WTC11 (cell line): ENCODE measurements at regions not wholly inside any gene's neighbourhood (a gene's known extent, or its start where the extent isn't known, plus 50 kb on each side); places are given as distances from the start of the nearest gene placed in this dataset.

Experiments
- ATF1 ChIP-seq: sonication (generic); formaldehyde crosslinking; IDR thresholded peaks from 2 replicates; pipeline ENCODE4 v1.8.1; 2023; ENCODE audit warnings: mild to moderate bottlenecking, moderate library complexity, missing genetic modification reagents
- ATF2 ChIP-seq: sonication (generic); formaldehyde crosslinking; IDR thresholded peaks from 2 replicates; pipeline ENCODE4 v1.8.1; 2022; ENCODE audit warnings: low read depth, missing genetic modification reagents, borderline replicate concordance
- CREB1 ChIP-seq: sonication (generic); formaldehyde crosslinking; IDR thresholded peaks from 2 replicates; pipeline ENCODE4 v1.8.0; 2023; ENCODE audit warnings: mild to moderate bottlenecking, missing genetic modification reagents
- CTCF ChIP-seq: fragments of 200-600 bp; IDR thresholded peaks from 2 replicates; pipeline ENCODE4 v1.8.0; 2022; ENCODE audit warnings: antibody characterized with exemption
- ERG ChIP-seq: fragments of 250-450 bp; sonication (Bioruptor Pico); IDR thresholded peaks from 2 replicates; pipeline ENCODE4 v1.8.0; 2021; ENCODE audit warnings: mild to moderate bottlenecking
- KAT7 ChIP-seq: sonication (generic); formaldehyde crosslinking; IDR thresholded peaks from 2 replicates; pipeline ENCODE4 v1.8.1; 2023; ENCODE audit warnings: missing genetic modification reagents, mild to moderate bottlenecking, borderline replicate concordance
- NR2C2 ChIP-seq: sonication (generic); formaldehyde crosslinking; IDR thresholded peaks from 2 replicates; pipeline ENCODE4 v1.8.0; 2022; ENCODE audit warnings: mild to moderate bottlenecking, missing genetic modification reagents
- PREB ChIP-seq: sonication (generic); formaldehyde crosslinking; IDR thresholded peaks from 2 replicates; pipeline ENCODE4 v1.8.1; 2022; ENCODE audit warnings: mild to moderate bottlenecking, missing genetic modification reagents, moderate library complexity, borderline replicate concordance
- SMAD3 ChIP-seq: sonication (generic); formaldehyde crosslinking; IDR thresholded peaks from 2 replicates; pipeline ENCODE4 v1.8.0; 2022; ENCODE audit warnings: missing genetic modification reagents, mild to moderate bottlenecking, borderline replicate concordance
- SP1 ChIP-seq: sonication (generic); formaldehyde crosslinking; conservative IDR thresholded peaks from 2 replicates; pipeline ENCODE4 v1.8.1; 2022; ENCODE audit warnings: missing genetic modification reagents
- ZNF317 ChIP-seq: sonication (generic); formaldehyde crosslinking; IDR thresholded peaks from 2 replicates; pipeline ENCODE4 v1.8.1; 2023; ENCODE audit warnings: low read depth, mild to moderate bottlenecking, moderate library complexity, missing genetic modification reagents, borderline replicate concordance
- ZSCAN18 ChIP-seq: fragments of 250-450 bp; sonication (Bioruptor Pico); IDR thresholded peaks from 2 replicates; pipeline ENCODE4 v2.1.2; 2022; ENCODE audit warnings: mild to moderate bottlenecking, moderate library complexity

- TF ChIP-seq CTCF (no peak), NR2C2 (CRISPR knock-in tag) (no peak), ZSCAN18 (CRISPR knock-in tag) (no peak), ZNF317 (CRISPR knock-in tag) (no peak), ERG (no peak), ATF1 (CRISPR knock-in tag) (no peak), CREB1 (CRISPR knock-in tag) (no peak), KAT7 (no peak), SMAD3 (CRISPR knock-in tag) (no peak), PREB (CRISPR knock-in tag) (no peak), SP1 (CRISPR knock-in tag) (no peak), ATF2 (no peak)
These were observed 210.5 kb upstream of the NREP start for GRCh38 chr5:111967463-111967862.
